ENCODE measurements at regions not wholly inside any gene's neighbourhood (a gene's known extent, or its start where the extent isn't known, plus 50 kb on each side); places are given as distances from the start of the nearest gene placed in this dataset.

DNA sequence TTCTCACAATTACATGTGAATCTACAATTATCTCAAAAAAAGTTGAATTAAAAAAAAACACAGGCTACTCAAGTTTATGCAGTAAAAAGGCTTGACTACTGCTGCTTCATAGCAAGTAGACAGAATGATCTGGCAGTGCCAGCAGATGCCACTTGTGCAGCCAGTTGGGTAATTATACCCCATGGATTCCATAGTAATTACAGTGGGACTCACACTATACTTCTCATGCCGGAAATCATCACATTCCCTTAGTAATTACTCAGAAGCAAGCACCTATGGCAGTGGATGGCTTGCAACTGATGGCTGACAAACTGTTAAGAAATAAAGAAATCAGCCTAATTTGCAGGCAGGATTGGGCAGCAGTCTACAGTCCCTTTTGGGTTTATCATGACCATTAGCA, 463.2 kb upstream of the KLF4 start:
- H3K27me3 Mint-ChIP-seq (ENCODE audit: low read depth, unreplicated experiment), result peaks cover 2% of the 10 kb centered on the region
- no peak overlapping the region for H3K4me3 ChIP-seq (ENCODE audit: insufficient read depth, low read depth, low read length)
- no peaks in the 10 kb centered on the region for H3K9me3 ChIP-seq (ENCODE audit: insufficient read depth, low read depth, low read length)
- H4K20me1 ChIP-seq (ENCODE audit: insufficient read depth, low read length), result no peaks in the 10 kb centered on the region
- no peaks in the 10 kb centered on the region for H3K36me3 ChIP-seq (ENCODE audit: insufficient read depth, low read length)
- no peaks in the 10 kb centered on the region for H3K36me3 Mint-ChIP-seq (ENCODE audit: low read depth, unreplicated experiment)
- peaks cover 1% of the 10 kb centered on the region for H3K9me3 Mint-ChIP-seq (ENCODE audit: unreplicated experiment)
- H3K4me1 ChIP-seq (ENCODE audit: insufficient read depth, low read length), result no peaks in the 10 kb centered on the region
- H3K27ac Mint-ChIP-seq (ENCODE audit: unreplicated experiment), result no peak overlapping the region
- no peaks in the 10 kb centered on the region for H3K27me3 ChIP-seq (ENCODE audit: insufficient read depth, low read length)
- no peak for FAIRE-seq
- H3K79me2 ChIP-seq (ENCODE audit: insufficient read depth, low read length), result no peaks in the 10 kb centered on the region
- no peak overlapping the region for H3K27ac ChIP-seq (ENCODE audit: low read depth, low read length)
- H3K4me1 Mint-ChIP-seq (ENCODE audit: low read depth, unreplicated experiment), result peaks cover 3% of the 10 kb centered on the region
- TF ChIP-seq, protein P1, sequence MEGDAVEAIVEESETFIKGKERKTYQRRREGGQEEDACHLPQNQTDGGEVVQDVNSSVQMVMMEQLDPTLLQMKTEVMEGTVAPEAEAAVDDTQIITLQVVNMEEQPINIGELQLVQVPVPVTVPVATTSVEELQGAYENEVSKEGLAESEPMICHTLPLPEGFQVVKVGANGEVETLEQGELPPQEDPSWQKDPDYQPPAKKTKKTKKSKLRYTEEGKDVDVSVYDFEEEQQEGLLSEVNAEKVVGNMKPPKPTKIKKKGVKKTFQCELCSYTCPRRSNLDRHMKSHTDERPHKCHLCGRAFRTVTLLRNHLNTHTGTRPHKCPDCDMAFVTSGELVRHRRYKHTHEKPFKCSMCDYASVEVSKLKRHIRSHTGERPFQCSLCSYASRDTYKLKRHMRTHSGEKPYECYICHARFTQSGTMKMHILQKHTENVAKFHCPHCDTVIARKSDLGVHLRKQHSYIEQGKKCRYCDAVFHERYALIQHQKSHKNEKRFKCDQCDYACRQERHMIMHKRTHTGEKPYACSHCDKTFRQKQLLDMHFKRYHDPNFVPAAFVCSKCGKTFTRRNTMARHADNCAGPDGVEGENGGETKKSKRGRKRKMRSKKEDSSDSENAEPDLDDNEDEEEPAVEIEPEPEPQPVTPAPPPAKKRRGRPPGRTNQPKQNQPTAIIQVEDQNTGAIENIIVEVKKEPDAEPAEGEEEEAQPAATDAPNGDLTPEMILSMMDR (IDR thresholded peaks at IDR 0.05; ENCODE audit: insufficient read depth, low read depth, low read length), result no peak
- no peak for TF ChIP-seq EZH2 (IDR thresholded peaks at IDR 0.05; ENCODE audit: insufficient read depth, low read length)
- no peak overlapping the region for H3K4me2 ChIP-seq (ENCODE audit: low read length)
- H3K4me3 Mint-ChIP-seq (ENCODE audit: unreplicated experiment), result no peak overlapping the region
- no peak overlapping the region for H3K9ac ChIP-seq (ENCODE audit: low read length)
- H2AFZ ChIP-seq (ENCODE audit: low read depth, low read length), result no peak overlapping the region
- DNase-seq (ENCODE audit: low read depth), result no peak

DNA sequence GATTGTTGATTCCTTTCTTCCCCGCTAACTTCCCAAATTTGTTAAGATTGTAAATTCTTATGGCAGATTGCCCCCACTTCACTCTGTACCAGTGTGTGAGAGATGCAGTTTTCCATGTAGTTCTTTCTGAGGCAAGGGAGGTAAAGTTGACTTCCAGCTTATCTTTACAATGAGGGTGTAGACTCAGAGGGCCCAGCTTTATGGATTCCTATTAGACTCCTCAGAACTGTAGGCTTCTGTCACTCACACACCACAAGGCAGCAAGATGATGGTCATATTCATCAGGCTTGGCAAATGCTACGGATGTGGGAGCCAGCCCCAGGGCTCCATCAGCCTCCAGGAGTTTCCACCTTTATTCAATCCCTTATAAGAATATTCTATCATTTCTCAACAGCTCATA, 461.9 kb upstream of the KLF4 start:
- H4K20me1 ChIP-seq (ENCODE audit: insufficient read depth, low read length), result no peaks in the 10 kb centered on the region
- Mint-ChIP-seq H3K4me3 (ENCODE audit: unreplicated experiment) (no peak overlapping the region), H3K4me1 (ENCODE audit: low read depth, unreplicated experiment) (peaks cover 3% of the 10 kb centered on the region), H3K27ac (ENCODE audit: unreplicated experiment) (no peak overlapping the region), H3K27me3 (ENCODE audit: low read depth, unreplicated experiment) (peaks cover 2% of the 10 kb centered on the region), H3K36me3 (ENCODE audit: low read depth, unreplicated experiment) (no peaks in the 10 kb centered on the region), H3K9me3 (ENCODE audit: unreplicated experiment) (peaks cover 1% of the 10 kb centered on the region)
- no peak overlapping the region for H3K27ac ChIP-seq (ENCODE audit: low read depth, low read length)
- no peak overlapping the region for H3K4me3 ChIP-seq (ENCODE audit: insufficient read depth, low read depth, low read length)
- no peak for FAIRE-seq
- H3K9me3 ChIP-seq (ENCODE audit: insufficient read depth, low read depth, low read length), result no peaks in the 10 kb centered on the region
- H3K79me2 ChIP-seq (ENCODE audit: insufficient read depth, low read length), result no peaks in the 10 kb centered on the region
- H3K4me1 ChIP-seq (ENCODE audit: insufficient read depth, low read length), result no peaks in the 10 kb centered on the region
- no peak for DNase-seq (ENCODE audit: low read depth)
- H3K27me3 ChIP-seq (ENCODE audit: insufficient read depth, low read length), result no peaks in the 10 kb centered on the region
- H3K9ac ChIP-seq (ENCODE audit: low read length), result no peak overlapping the region
- H3K4me2 ChIP-seq (ENCODE audit: low read length), result no peak overlapping the region
- no peak for TF ChIP-seq EZH2 (IDR thresholded peaks at IDR 0.05; ENCODE audit: insufficient read depth, low read length)
- TF ChIP-seq, protein P1 (IDR thresholded peaks at IDR 0.05; ENCODE audit: insufficient read depth, low read depth, low read length), result no peak
- H3K36me3 ChIP-seq (ENCODE audit: insufficient read depth, low read length), result no peaks in the 10 kb centered on the region
- no peak overlapping the region for H2AFZ ChIP-seq (ENCODE audit: low read depth, low read length)

DNA sequence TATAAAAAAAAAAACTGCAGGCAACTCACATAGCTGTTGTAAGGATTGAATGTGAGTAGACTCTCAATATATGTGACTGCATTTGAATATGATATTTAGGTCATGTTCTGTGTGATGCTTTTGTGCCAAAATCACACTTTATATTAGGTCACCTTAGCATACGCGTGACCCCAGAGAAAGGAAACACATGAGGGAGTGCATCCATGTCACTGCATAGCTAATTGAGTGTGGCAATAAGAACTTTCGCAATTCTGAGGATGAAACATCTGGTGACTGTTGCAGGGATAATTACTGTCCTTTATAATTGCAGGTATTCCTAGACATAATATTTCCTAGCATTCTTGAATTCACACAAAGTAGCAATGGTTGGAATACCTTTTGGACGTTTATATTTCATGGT, 459.5 kb upstream of the KLF4 start:
- Mint-ChIP-seq H3K4me3 (ENCODE audit: unreplicated experiment) (no peak overlapping the region), H3K27ac (ENCODE audit: unreplicated experiment) (no peak overlapping the region), H3K9me3 (ENCODE audit: unreplicated experiment) (peaks cover 1% of the 10 kb centered on the region), H3K4me1 (ENCODE audit: low read depth, unreplicated experiment) (peaks cover 3% of the 10 kb centered on the region), H3K36me3 (ENCODE audit: low read depth, unreplicated experiment) (no peaks in the 10 kb centered on the region), H3K27me3 (ENCODE audit: low read depth, unreplicated experiment) (peaks cover 2% of the 10 kb centered on the region)
- Histone ChIP-seq H3K4me3 (ENCODE audit: insufficient read depth, low read depth, low read length) (no peak overlapping the region), H3K36me3 (ENCODE audit: insufficient read depth, low read length) (no peaks in the 10 kb centered on the region), H3K27me3 (ENCODE audit: insufficient read depth, low read length) (no peaks in the 10 kb centered on the region), H3K4me2 (ENCODE audit: low read length) (no peak overlapping the region), H3K27ac (ENCODE audit: low read depth, low read length) (no peak overlapping the region), H3K9me3 (ENCODE audit: insufficient read depth, low read depth, low read length) (no peaks in the 10 kb centered on the region), H3K9ac (ENCODE audit: low read length) (no peak overlapping the region), H4K20me1 (ENCODE audit: insufficient read depth, low read length) (no peaks in the 10 kb centered on the region), H2AFZ (ENCODE audit: low read depth, low read length) (no peak overlapping the region), H3K79me2 (ENCODE audit: insufficient read depth, low read length) (no peaks in the 10 kb centered on the region), H3K4me1 (ENCODE audit: insufficient read depth, low read length) (no peaks in the 10 kb centered on the region)
- FAIRE-seq (no peak), DNase-seq (ENCODE audit: low read depth) (no peak)
- no peak for TF ChIP-seq EZH2 (IDR thresholded peaks at IDR 0.05; ENCODE audit: insufficient read depth, low read length)
- TF ChIP-seq, protein P1 (IDR thresholded peaks at IDR 0.05; ENCODE audit: insufficient read depth, low read depth, low read length), result no peak

Measured in astrocyte (in vitro differentiated cells and primary cell).